Natural killer cell treated with Interleukin-12 subunit alpha and Interleukin-12 subunit beta and Interleukin-15 and Interleukin-18, amount 100 ng/mL, for 72 hours (primary cell): ENCODE measurements at regions not wholly inside any gene's neighbourhood (a gene's known extent, or its start where the extent isn't known, plus 50 kb on each side); places are given as distances from the start of the nearest gene placed in this dataset.

ENCODE experiments used
- ATAC-seq, 2 donors: fragments of 150-1000 bp; cut with Tn5 transposase in 1 of 2; sonication (Bioruptor Pico), chemical (Tn5 transposase) in 1 of 2; 2 replicates each; pipeline ENCODE4 v1.10.0; 2021
- DNase-seq: peaks from one replicate; pipeline ENCODE4 v3.0.0; 2022; ENCODE audit warnings: low spot score
- H3K27ac Mint-ChIP-seq, 2 donors: 1 replicate in 1 of 2; 2 replicates in 1 of 2; pipeline ENCODE4 v1.8.0; 2022; ENCODE audit warnings: mixed read lengths in 2 of 2, mild to moderate bottlenecking in 1 of 2, moderate library complexity in 1 of 2
- H3K27me3 Mint-ChIP-seq, 2 donors: 1 replicate in 1 of 2; 2 replicates in 1 of 2; pipeline ENCODE4 v1.8.0; 2022; ENCODE audit warnings: mixed read lengths in 2 of 2
- H3K36me3 Mint-ChIP-seq: one replicate; pipeline ENCODE4 v1.8.0; 2022; ENCODE audit warnings: mixed read lengths
- H3K4me1 Mint-ChIP-seq, 2 donors: 1 replicate in 1 of 2; 2 replicates in 1 of 2; pipeline ENCODE4 v1.8.0; 2022; ENCODE audit warnings: low read depth in 2 of 2, mixed read lengths in 2 of 2, mild to moderate bottlenecking in 1 of 2
- H3K4me3 Mint-ChIP-seq: one replicate; pipeline ENCODE4 v1.8.0; 2022; ENCODE audit warnings: mixed read lengths
- H3K9me3 Mint-ChIP-seq: 2 replicates; pipeline ENCODE4 v1.8.0; 2022; ENCODE audit warnings: mixed read lengths

DNA sequence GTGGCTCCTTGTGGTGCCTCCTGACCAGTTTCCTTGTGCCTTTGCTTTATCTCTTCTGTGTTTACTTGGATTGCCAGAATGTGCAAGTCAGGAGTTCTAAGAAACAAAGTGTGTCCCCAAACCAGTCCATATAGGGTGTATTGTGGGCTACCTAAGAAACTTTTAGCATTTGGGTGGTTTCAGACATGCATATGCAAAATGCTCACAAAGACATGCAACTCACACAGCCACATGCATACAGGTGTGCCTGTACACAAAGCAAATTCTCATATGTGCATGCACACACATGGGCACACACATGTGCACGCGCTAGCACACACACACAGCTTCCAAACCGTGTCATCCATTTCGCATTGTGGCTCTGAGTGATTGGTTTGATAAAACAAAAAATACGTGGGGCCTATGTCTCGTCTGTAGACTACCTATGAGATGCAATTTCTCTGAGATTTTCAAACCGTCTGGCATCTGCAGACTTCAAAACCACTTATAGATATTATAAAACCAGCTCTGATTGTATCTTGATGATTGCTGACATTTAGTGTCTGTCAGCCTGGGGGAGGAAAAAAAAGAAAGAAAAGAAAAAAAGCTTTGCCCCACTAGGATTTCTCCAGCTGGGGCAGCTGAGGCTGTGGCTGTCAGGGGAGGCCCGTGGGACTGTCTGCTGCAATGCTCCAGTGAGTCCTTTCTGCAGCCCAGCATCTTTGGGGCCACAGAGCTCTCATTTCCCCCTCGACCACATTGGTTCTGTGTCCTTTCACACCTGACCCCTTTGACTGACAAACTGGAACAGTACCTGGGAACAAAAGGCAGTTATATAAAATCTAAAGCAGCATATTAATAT is 556.1 kb downstream of the CMPK2 start:
- Mint-ChIP-seq H3K4me3 (no peak overlapping the region), H3K27me3 (no peaks in the 10 kb centered on the region), H3K4me1 (no peaks in the 10 kb centered on the region), H3K27ac (no peak overlapping the region), H3K36me3 (no peaks in the 10 kb centered on the region), H3K9me3 (peaks cover 5% of the 10 kb centered on the region)
- DNase-seq (no peak), ATAC-seq (no peak)

DNA sequence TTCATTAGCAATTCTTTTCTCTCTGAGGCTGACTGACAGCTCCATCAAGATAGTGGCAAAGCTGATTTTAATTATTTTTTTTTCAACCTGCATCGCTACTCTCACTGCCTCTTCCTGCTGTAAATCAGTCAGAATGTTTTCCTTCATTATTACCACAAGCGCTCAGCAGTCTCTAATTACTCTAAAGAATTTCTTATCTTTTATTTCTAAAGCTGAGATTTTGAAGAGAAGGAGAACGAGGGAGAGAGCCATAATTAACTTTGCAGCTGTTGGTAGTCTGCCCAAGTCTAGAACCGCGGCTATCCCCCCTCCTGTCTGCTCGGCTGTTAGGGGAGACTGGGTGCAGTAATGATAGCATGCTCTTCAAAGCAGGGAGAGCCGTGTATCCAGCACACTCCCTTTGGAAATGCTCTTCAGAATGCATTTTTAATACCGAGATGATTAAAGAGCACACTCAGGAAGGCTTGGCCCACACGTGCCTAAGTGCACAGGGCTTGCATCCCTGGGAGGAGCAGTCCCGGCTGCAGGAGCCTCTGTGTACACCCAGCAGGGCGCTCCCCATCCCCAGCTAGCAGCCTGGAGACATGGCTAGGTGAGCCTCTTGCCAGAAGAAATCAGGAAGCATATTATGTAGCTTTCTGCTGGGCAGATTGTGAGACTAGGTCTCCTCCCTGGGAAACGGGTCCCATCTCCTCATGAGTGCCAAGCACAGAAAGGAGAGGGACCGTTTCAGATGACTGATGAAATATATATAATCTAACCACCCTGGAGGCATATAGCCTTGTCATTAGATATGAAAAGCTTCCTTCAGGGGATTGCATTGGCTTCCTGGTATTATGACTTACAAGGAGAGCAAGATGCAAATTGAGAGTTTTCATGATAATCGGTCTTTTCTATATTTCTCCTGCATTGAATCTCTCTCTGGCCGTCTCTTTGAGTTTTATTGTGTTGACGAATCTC is 555.2 kb downstream of the CMPK2 start:
- Mint-ChIP-seq H3K36me3 (no peaks in the 10 kb centered on the region), H3K27me3 (no peaks in the 10 kb centered on the region), H3K4me3 (no peak overlapping the region), H3K4me1 (no peaks in the 10 kb centered on the region), H3K9me3 (peaks cover 5% of the 10 kb centered on the region), H3K27ac (no peak overlapping the region)
- ATAC-seq (no peak), DNase-seq (no peak)

DNA sequence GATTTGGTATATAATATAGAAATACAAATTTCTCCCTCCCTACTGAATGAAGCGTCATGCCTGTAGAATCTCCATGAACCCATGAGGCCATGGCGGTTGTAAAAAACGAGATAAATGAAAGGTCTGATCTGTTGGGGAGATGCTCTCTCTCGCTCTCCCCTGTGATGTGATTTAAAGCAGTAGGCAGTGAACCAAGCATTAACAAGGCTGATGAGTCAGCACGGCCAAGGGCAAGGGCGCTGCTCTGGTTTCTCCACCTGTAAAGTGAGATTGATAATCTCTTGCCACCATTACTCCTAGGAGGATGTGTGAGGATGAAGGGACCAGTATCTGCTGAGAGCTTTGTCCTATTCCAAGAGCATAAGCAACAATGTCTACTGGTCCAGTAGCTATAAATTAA is 553.3 kb downstream of the CMPK2 start:
- ATAC-seq (no peak), DNase-seq (no peak)
- Mint-ChIP-seq H3K4me1 (no peaks in the 10 kb centered on the region), H3K36me3 (no peaks in the 10 kb centered on the region), H3K27ac (no peak overlapping the region), H3K27me3 (no peaks in the 10 kb centered on the region), H3K4me3 (no peak overlapping the region), H3K9me3 (no peaks in the 10 kb centered on the region)

DNA sequence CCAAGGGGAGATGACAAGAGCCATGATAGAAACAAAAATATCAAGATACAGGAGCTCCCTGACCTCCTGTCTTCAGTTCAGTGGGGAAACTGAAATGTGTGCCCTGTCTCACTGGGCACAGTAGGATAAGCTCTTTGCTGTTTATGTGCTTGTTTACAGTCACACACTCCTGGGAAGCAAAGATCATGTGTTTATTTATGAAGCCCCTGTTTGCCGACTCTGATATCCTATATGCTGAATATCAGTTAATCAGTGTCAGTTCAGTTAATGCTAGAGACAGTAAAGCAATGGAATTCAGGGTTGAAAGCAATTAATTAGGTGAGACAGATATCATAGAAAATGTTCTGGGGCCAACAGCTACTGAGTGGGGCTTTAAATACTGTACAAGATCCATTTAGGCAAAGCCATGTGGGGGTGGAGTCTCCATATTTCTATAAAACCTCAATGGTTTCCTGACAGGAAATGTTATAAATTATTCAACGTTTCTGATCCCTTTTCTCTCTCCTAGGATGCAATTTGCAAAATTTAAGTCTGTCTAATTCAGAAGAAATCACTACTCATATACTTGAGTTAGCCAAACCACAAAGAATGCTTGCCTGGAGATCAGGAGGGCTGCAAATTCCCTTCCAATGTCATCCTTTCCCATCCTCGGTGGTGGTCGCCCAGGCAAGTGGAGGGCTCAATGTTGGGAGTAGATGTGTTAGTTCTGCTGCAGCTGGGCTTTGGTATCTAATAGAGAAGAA is 551.3 kb downstream of the CMPK2 start:
- no peak for DNase-seq
- Mint-ChIP-seq H3K4me1 (no peaks in the 10 kb centered on the region), H3K27me3 (no peaks in the 10 kb centered on the region), H3K27ac (no peak overlapping the region), H3K4me3 (no peak overlapping the region), H3K9me3 (peaks cover 3% of the 10 kb centered on the region), H3K36me3 (no peaks in the 10 kb centered on the region)
- no peak for ATAC-seq

DNA sequence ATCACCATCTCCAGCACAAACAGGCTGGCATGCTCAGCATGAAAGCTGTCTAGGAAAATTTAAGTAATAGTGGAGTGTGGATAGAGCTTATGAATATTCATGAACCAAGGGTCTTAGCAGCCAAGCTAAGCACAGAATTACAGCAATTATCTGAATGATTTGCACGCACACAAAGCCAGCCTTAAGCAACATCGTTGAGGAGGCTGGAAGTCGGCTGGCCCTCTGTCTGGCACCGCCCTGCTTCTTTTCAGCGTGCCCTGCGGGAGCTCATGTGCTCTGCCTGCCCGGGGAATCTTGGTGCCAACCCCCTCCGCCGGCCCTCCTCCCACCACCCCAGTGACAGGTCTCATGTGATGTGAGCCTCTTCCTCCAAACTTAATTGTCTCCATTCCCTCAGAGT is 540.1 kb downstream of the CMPK2 start:
- ATAC-seq: no peak
- no peak overlapping the region for H3K27ac Mint-ChIP-seq
- H3K27me3 Mint-ChIP-seq: no peaks in the 10 kb centered on the region
- H3K9me3 Mint-ChIP-seq: peaks cover 15% of the 10 kb centered on the region
- no peaks in the 10 kb centered on the region for H3K4me1 Mint-ChIP-seq
- no peak for DNase-seq
- H3K36me3 Mint-ChIP-seq: peaks cover 3% of the 10 kb centered on the region
- H3K4me3 Mint-ChIP-seq: no peak overlapping the region

DNA sequence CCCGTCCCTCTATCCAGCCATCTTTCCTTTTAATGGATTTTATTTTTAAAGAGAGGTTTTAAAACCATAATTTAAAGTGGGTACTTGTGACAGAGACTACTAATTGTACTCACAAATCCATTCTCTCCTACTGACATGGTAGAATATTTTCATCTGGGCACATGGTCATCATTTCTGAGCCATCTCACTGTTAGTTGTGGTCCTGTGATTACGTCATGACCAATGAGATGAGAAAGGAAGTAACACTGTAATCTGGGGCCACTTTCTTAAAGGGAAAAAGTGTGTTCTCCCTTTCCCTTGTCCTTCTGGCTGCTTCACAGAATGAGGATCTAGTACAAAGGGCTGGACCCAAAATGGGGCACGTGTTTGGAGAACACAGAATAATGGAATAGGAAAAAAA is 538.7 kb downstream of the CMPK2 start:
- no peak for ATAC-seq
- Mint-ChIP-seq H3K4me3 (no peak overlapping the region), H3K36me3 (peaks cover 4% of the 10 kb centered on the region), H3K27me3 (no peaks in the 10 kb centered on the region), H3K4me1 (no peaks in the 10 kb centered on the region), H3K9me3 (peaks cover 15% of the 10 kb centered on the region), H3K27ac (no peak overlapping the region)
- no peak for DNase-seq

DNA sequence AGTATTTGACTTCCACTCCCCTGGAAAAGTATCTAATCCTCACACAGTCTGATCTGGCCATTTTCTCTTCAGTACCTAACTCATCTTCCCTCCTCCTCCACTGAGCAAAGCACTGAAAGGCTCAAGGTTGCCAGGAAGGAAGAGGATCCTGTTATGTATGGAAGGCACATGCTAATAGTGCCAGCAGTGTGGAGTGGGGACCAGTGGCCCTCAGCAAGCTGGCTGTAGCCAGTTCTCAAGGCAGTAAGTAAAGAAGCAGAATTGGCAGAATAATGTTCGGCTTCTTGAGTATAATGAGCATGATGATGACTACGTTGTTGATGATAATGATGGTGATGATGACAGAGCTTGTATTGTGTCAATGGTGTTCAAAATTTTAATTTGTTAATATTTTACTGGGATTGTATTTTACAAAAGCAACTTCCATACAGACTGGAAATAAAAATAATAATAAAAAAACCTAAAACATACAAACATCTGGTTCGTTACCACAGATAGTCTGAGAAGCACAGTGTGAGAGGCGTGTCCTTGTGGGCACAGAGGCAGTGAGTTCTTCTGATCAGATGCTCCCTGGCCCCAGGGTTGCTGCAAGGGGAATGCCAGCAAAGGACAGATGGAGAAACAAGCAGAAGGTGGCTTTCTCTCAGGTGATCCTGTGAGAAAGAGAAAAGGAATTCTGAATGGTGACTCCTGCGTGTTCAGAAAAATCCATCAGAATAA is 528.8 kb downstream of the CMPK2 start:
- Mint-ChIP-seq H3K4me1 (no peaks in the 10 kb centered on the region), H3K9me3 (peaks cover 6% of the 10 kb centered on the region), H3K4me3 (no peak overlapping the region), H3K27ac (no peak overlapping the region), H3K27me3 (no peaks in the 10 kb centered on the region), H3K36me3 (peaks cover 4% of the 10 kb centered on the region)
- ATAC-seq: no peak
- DNase-seq: no peak

DNA sequence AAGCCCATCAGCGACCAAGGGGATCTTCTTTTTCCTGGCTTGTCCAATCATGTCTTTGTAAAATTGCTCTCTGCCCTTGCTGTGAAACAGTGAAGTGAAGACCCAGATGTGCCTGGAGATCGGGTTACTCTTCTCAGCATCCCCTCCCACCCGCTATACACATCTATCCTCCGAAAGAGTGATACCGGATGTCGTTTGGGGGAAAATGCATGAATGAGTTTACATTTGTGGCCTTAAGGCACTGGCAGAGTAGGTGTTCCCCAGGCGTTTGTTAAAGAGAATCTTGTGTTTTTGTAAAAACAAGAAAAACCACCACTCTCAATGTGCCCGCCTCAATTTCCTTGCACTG is 528.3 kb downstream of the CMPK2 start:
- Mint-ChIP-seq H3K36me3 (peaks cover under 1% of the 10 kb centered on the region), H3K9me3 (peaks cover 3% of the 10 kb centered on the region), H3K4me1 (no peaks in the 10 kb centered on the region), H3K4me3 (no peak overlapping the region), H3K27ac (no peak overlapping the region), H3K27me3 (no peaks in the 10 kb centered on the region)
- ATAC-seq (no peak), DNase-seq (no peak)

DNA sequence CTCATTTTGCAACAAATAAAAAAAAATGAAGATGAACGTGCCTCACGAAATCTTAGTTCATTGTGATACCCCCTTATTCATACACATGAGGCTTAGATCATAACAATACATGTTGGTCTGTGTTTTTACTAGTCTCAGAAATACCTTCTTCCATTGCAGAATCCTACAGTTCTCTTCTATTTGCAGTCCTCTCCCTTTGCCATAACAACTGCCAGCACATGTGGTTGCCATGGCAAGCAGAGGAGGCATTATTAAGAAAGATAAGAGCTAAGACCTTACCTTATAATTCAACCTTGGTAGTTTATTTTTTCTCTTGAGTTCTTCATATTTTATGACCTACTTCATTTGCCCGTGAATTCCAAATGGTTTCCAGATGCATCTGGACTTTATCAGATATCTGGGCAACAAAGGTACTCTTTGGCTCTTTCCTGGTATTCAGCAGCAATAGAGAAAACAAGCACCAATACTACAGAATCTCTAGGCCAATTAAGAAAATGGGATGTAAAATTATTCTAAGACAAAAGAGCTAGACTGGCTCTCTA is 524.0 kb downstream of the CMPK2 start:
- DNase-seq: no peak
- Mint-ChIP-seq H3K36me3 (no peaks in the 10 kb centered on the region), H3K9me3 (peaks cover 6% of the 10 kb centered on the region), H3K27ac (no peak overlapping the region), H3K4me3 (no peak overlapping the region), H3K27me3 (no peaks in the 10 kb centered on the region), H3K4me1 (no peaks in the 10 kb centered on the region)
- ATAC-seq: no peak

DNA sequence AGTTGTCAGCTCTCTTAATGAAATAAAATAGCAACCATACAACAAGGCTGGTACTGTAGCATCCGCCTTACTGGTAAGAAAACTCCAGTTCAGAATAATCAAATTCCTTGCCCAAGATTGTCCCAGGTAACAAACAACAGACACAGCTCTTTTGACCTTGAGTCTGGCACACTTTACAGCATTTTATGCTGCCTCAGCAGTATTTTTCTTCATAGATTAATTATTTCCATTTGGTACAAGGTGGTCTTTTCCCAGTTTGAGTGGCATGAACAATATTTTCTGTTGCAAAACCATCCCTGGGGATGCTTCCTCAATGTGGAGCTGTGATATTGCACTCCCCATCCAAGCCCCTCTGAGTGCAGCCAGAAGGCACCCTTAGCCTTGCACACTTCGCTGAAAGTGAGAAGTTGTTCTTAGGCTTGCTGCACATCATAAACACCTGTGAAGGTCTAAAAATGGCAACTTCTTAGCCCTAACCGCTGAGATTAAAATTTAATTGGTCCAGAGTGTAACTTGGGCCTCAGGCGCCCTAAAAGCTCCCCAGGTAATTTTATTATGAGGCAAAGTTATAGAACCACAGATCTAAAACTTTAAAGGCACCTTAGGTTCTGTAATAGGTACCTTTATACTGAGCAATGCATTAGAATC is 523.3 kb downstream of the CMPK2 start:
- Mint-ChIP-seq H3K27ac (no peak overlapping the region), H3K27me3 (no peaks in the 10 kb centered on the region), H3K4me3 (no peak overlapping the region), H3K36me3 (no peaks in the 10 kb centered on the region), H3K4me1 (no peaks in the 10 kb centered on the region), H3K9me3 (peaks cover 5% of the 10 kb centered on the region)
- no peak for ATAC-seq
- no peak for DNase-seq

DNA sequence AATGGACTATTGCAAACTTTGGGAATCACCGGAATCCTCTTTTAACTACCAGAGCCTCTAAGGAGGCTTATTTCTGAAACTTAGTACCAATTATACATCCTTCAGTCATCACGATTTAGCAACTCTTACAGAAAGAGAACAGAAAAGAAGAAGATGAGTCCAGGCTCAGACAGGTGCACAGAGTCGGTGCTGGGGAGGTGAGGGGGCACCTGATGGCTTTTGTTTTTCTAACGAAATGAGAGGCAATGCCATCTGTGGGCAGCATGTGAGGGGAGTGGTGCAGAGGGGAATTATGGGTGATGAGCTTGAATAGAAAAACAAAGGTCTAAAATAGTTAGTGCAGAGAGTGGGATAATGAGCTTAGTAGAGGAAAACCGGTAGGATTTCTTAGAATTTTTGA is 522.6 kb downstream of the CMPK2 start:
- H3K27me3 Mint-ChIP-seq: no peaks in the 10 kb centered on the region
- no peak overlapping the region for H3K27ac Mint-ChIP-seq
- no peaks in the 10 kb centered on the region for H3K4me1 Mint-ChIP-seq
- no peak for ATAC-seq
- no peak for DNase-seq
- H3K9me3 Mint-ChIP-seq: peaks cover 5% of the 10 kb centered on the region
- H3K4me3 Mint-ChIP-seq: no peak overlapping the region
- no peaks in the 10 kb centered on the region for H3K36me3 Mint-ChIP-seq

DNA sequence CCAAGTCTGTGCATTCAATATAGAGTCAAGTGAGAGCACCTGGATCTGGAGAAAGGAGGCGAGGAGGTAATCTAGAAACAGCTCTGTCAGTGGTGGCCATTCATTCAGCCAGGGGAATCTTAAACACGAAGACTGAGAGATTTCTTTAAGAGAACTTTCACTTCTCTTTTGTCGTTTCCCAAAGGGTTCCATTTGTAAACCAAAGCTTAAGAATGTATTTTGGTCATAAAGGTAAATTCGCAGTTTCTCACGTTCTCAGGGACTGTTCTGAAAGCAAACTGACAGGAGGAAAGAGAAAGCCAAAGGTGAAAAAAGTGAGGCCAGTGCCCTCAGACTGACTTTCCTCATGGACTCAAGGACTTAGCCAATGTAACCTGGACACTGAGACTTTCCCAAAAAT is 513.5 kb downstream of the CMPK2 start:
- DNase-seq (no peak), ATAC-seq (no peak)
- Mint-ChIP-seq H3K4me3 (no peak overlapping the region), H3K9me3 (peaks cover 2% of the 10 kb centered on the region), H3K4me1 (no peaks in the 10 kb centered on the region), H3K27me3 (no peaks in the 10 kb centered on the region), H3K27ac (no peak overlapping the region), H3K36me3 (no peaks in the 10 kb centered on the region)
